Gastroesophageal sphincter (tissue), 4 donors: ENCODE measurements at regions not wholly inside any gene's neighbourhood (a gene's known extent, or its start where the extent isn't known, plus 50 kb on each side); places are given as distances from the start of the nearest gene placed in this dataset.

ENCODE experiments used
- ATAC-seq: fragments of 150-250 bp; one replicate; pipeline ENCODE4 v1.9.1; 2016; ENCODE audit warnings: mild to moderate bottlenecking, moderate library complexity
- H3K27ac ChIP-seq, 4 donors: fragments of 200-600 bp; sonication (generic) in 3 of 4; 1 replicate in 3 of 4; 2 replicates in 1 of 4; pipeline ENCODE4 v1.5.1; 2016 to 2019
- H3K27me3 ChIP-seq: fragments of 200-600 bp; sonication (generic); one replicate; pipeline ENCODE4 v1.5.1; 2019
- H3K36me3 ChIP-seq, 2 donors: fragments of 200-600 bp; sonication (generic); one replicate each; pipeline ENCODE4 v1.5.1; 2019; ENCODE audit warnings: control low read depth in 1 of 2
- H3K4me1 ChIP-seq, 3 donors: fragments of 200-600 bp; sonication (generic); 1 replicate in 2 of 3; 2 replicates in 1 of 3; pipeline ENCODE4 v1.5.1; 2016 to 2019; ENCODE audit warnings: control low read depth in 2 of 3
- H3K4me3 ChIP-seq, 2 donors: fragments of 200-600 bp; sonication (generic); one replicate each; pipeline ENCODE4 v1.5.1; 2019; ENCODE audit warnings: mild to moderate bottlenecking in 1 of 2, moderate library complexity in 1 of 2
- H3K9me3 ChIP-seq, 3 donors: fragments of 200-600 bp; sonication (generic); one replicate each; pipeline ENCODE4 v1.5.1; 2017 to 2019; ENCODE audit warnings: control low read depth in 2 of 3
- EP300 ChIP-seq: sonication (generic); formaldehyde crosslinking; IDR thresholded peaks from one replicate; pipeline ENCODE4 v1.6.1; 2017; ENCODE audit warnings: antibody characterized with exemption, mild to moderate bottlenecking
- POLR2A ChIP-seq, 2 donors: fragments of 450-650 bp; IDR thresholded peaks; one replicate each; pipeline ENCODE4 v1.6.1; 2017; ENCODE audit warnings: antibody characterized with exemption in 2 of 2, mild to moderate bottlenecking in 2 of 2, moderate library complexity in 1 of 2
- POLR2AphosphoS5 ChIP-seq: sonication (generic); formaldehyde crosslinking; IDR thresholded peaks from one replicate; pipeline ENCODE4 v1.6.1; 2017; ENCODE audit warnings: antibody characterized with exemption
- WGBS, 2 donors: methylation state at CpG; one replicate each; pipeline ENCODE4 v1.1.5; 2018; ENCODE audit warnings: low coverage in 1 of 2; 5-methylcytosine and 5-hydroxymethylcytosine counted together
- TF ChIP-seq, protein P1 (sequence below), 4 experiments: fragments of 200-600 bp in 2 of 4; fragments of 450-650 bp in 2 of 4; sonication (generic) in 1 of 4; IDR thresholded peaks; one replicate each; pipeline ENCODE4 v1.5.1; 2017 to 2019; ENCODE audit warnings: antibody characterized with exemption in 4 of 4, mild to moderate bottlenecking in 2 of 4, moderate library complexity in 2 of 4

DNA sequence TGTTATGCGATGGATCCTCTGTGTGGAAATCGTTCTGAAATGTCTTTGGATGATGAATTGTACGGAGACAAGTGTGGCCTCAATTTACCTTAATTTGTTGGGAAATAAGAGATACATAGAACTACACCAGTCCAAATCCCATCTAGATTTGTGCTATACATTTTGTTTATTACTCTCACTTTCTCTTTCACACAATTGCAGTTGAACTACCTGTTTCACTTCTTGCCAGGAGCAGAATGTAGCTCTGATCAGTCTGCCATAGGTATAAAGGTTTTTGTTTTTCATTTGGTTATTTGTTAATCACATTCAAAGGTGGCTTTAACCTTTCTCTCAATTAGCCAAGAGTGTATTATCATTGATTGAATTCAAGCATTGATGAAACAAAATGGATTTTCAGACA is 268.2 kb downstream of the SNAPC1 start:
- H3K9me3 ChIP-seq = peaks cover 0 to 6% (median 0%) of the 10 kb centered on the region in 3 donors
- no peak overlapping the region for H3K4me3 ChIP-seq
- H3K27ac ChIP-seq = no peak overlapping the region
- ATAC-seq = no peak
- TF ChIP-seq POLR2AphosphoS5 (no peak), POLR2A (IDR thresholded peaks at IDR 0.05) (no peak)
- TF ChIP-seq, protein P1, sequence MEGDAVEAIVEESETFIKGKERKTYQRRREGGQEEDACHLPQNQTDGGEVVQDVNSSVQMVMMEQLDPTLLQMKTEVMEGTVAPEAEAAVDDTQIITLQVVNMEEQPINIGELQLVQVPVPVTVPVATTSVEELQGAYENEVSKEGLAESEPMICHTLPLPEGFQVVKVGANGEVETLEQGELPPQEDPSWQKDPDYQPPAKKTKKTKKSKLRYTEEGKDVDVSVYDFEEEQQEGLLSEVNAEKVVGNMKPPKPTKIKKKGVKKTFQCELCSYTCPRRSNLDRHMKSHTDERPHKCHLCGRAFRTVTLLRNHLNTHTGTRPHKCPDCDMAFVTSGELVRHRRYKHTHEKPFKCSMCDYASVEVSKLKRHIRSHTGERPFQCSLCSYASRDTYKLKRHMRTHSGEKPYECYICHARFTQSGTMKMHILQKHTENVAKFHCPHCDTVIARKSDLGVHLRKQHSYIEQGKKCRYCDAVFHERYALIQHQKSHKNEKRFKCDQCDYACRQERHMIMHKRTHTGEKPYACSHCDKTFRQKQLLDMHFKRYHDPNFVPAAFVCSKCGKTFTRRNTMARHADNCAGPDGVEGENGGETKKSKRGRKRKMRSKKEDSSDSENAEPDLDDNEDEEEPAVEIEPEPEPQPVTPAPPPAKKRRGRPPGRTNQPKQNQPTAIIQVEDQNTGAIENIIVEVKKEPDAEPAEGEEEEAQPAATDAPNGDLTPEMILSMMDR (IDR thresholded peaks at IDR 0.05) = no peak
- no peaks in the 10 kb centered on the region for H3K36me3 ChIP-seq
- H3K4me1 ChIP-seq = no peaks in the 10 kb centered on the region
- WGBS, 2 donors = 88 to 89% methylated on average over 3 of the region's 3 CpGs
- no peaks in the 10 kb centered on the region for H3K27me3 ChIP-seq

DNA sequence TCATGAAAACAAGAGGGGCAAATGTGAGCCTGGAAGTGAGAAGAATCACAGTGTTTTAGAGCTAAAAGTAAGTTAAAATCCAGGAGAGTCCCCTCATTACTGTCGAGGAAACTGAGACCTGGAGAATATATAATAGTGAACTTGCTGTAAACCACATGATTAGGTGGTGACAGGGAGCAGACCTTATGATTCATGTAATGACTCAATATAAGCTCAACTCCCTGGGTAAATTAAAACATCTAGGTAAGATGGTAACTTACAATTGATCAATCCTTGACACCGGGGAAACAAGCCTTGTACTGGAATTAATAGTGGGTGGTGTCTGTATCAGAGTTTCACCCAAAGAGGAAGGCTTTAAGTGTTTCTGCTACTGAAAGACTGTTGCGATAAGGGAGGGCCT is 269.3 kb downstream of the SNAPC1 start:
- H3K36me3 ChIP-seq = no peaks in the 10 kb centered on the region
- no peak for TF ChIP-seq POLR2A (IDR thresholded peaks at IDR 0.05)
- TF ChIP-seq, protein P1 (IDR thresholded peaks at IDR 0.05) = no peak
- no peak for TF ChIP-seq EP300
- no peak for TF ChIP-seq POLR2AphosphoS5
- 81 to 83% methylated on average over 2 to 3 of the region's 3 CpGs for WGBS, 2 donors
- no peaks in the 10 kb centered on the region for H3K27me3 ChIP-seq
- H3K4me1 ChIP-seq = no peaks in the 10 kb centered on the region
- no peak overlapping the region for H3K27ac ChIP-seq
- H3K4me3 ChIP-seq = no peak overlapping the region
- no peak for ATAC-seq
- H3K9me3 ChIP-seq = peaks cover 0 to 6% (median 0%) of the 10 kb centered on the region in 3 donors

DNA sequence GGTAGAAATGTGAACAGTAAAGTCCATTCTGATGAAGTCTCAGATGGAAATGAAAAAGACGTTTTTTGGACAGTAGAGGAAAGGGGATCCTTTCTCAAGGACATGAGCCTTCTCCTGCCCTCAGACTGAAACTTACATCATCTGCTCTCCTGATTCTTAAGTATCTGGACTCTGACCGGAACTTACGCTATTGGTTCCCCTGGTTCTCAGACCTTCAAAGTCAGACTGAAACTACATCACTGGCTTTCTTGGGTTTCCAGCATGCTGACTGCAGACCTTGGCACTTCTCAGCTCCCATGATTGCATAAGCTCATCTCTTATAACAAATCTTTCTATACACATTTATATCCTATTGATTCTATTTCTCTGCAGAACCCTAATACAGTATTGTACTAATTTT is 291.0 kb downstream of the SNAPC1 start:
- TF ChIP-seq, protein P1 (IDR thresholded peaks at IDR 0.05) = no peak
- TF ChIP-seq POLR2A (IDR thresholded peaks at IDR 0.05) = no peak
- no peak for TF ChIP-seq POLR2AphosphoS5
- TF ChIP-seq EP300 = no peak
- H3K27ac ChIP-seq = no peak overlapping the region
- 78 to 90% methylated on average over 3 of the region's 3 CpGs for WGBS, 2 donors
- H3K27me3 ChIP-seq = no peaks in the 10 kb centered on the region
- H3K4me1 ChIP-seq = no peaks in the 10 kb centered on the region
- no peaks in the 10 kb centered on the region for H3K36me3 ChIP-seq
- no peak for ATAC-seq
- no peak overlapping the region for H3K4me3 ChIP-seq
- H3K9me3 ChIP-seq = peaks cover 0 to 19% (median 0%) of the 10 kb centered on the region in 3 donors

DNA sequence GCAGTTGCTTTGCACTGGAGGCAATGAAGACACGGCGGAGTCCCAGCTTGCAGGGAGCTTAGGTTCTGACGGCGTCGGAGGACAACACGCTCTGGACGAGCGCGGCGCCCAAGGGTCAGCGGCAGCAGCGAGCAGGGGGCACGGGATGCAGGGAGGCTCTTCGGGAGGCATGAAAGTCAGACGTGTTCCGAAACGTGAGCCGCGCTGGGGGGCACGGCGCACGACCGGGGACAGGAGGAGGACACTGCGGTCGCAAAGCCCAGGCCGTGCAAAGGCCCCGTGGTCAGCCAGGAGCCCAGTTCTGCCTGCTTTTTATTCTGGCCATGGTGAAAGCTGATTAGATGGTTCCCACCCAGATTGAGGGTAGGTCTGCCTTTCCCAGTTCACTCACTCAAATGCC is 294.6 kb downstream of the SNAPC1 start:
- Histone ChIP-seq H3K4me3 (no peak overlapping the region), H3K4me1 (no peaks in the 10 kb centered on the region), H3K27me3 (no peaks in the 10 kb centered on the region), H3K36me3 (no peaks in the 10 kb centered on the region), H3K27ac (no peak overlapping the region), H3K9me3 (no peaks in the 10 kb centered on the region)
- no peak for ATAC-seq
- no peak for TF ChIP-seq POLR2AphosphoS5
- TF ChIP-seq, protein P1 (IDR thresholded peaks at IDR 0.05) = no peak
- WGBS, 2 donors = 85 to 87% methylated on average over 5 to 13 of the region's 27 CpGs

DNA sequence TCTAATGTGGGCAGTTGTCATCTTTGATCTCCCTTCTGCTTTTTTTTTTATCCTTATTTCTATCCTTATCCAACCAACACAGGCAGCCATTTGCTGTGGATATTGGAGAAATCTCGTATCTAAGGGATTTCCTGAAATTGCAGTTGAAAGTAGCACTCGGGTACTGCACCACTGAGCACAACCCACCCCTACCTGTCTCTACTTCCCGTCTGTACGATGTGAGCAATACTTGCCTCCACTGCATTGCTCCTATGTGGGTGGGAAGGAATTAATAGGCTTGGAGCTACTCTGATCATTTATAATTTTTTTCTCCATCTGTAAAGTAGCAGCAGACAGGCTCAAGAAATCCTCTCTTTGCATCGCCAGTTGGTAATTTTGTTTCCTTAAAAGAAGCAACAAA is 300.4 kb downstream of the SNAPC1 start:
- Histone ChIP-seq H3K4me3 (no peak overlapping the region), H3K4me1 (no peaks in the 10 kb centered on the region), H3K9me3 (no peaks in the 10 kb centered on the region), H3K27ac (no peak overlapping the region), H3K36me3 (no peaks in the 10 kb centered on the region), H3K27me3 (peaks cover 4% of the 10 kb centered on the region)
- no peak for ATAC-seq
- WGBS, 2 donors = 71 to 84% methylated on average over 5 of the region's 5 CpGs
- TF ChIP-seq EP300 (no peak), POLR2A (IDR thresholded peaks at IDR 0.05) (no peak), POLR2AphosphoS5 (no peak)
- TF ChIP-seq, protein P1 (IDR thresholded peaks at IDR 0.05) = no peak
